H9 (cell line): ENCODE measurements at regions not wholly inside any gene's neighbourhood (a gene's known extent, or its start where the extent isn't known, plus 50 kb on each side); places are given as distances from the start of the nearest gene placed in this dataset.

Experiments used
- DNase-seq: peaks from one replicate; pipeline ENCODE4 v3.0.0-alpha.2; 2017
- H2AFZ ChIP-seq: one replicate; pipeline ENCODE4 v1.6.1; 2013; ENCODE audit warnings: mild to moderate bottlenecking, low read length, control low read depth, moderate library complexity
- H2AK5ac ChIP-seq: 2 replicates; pipeline ENCODE4 v1.6.1; 2013; ENCODE audit warnings: low read length, control low read depth, mixed read lengths; ENCODE audit not compliant: insufficient read length
- H2BK120ac ChIP-seq: one replicate; pipeline ENCODE4 v1.6.1; 2013; ENCODE audit warnings: low read depth, mild to moderate bottlenecking, low read length, control low read depth, inconsistent platforms; ENCODE audit not compliant: poor library complexity, severe bottlenecking
- H2BK12ac ChIP-seq: 2 replicates; pipeline ENCODE4 v1.6.1; 2013; ENCODE audit warnings: low read length, control low read depth, mixed read lengths, low read depth; ENCODE audit not compliant: insufficient read length
- H2BK15ac ChIP-seq: 2 replicates; pipeline ENCODE4 v1.6.1; 2013; ENCODE audit warnings: low read depth, low read length, control low read depth
- H2BK20ac ChIP-seq: one replicate; pipeline ENCODE4 v1.6.1; 2013; ENCODE audit warnings: low read depth, mild to moderate bottlenecking, low read length, control low read depth, inconsistent platforms; ENCODE audit not compliant: poor library complexity, severe bottlenecking
- H2BK5ac ChIP-seq: 2 replicates; pipeline ENCODE4 v1.6.1; 2013; ENCODE audit warnings: low read length, control low read depth, mixed read lengths; ENCODE audit not compliant: insufficient read length
- H3K14ac ChIP-seq: 2 replicates; pipeline ENCODE4 v1.6.1; 2013; ENCODE audit warnings: low read length, control low read depth; ENCODE audit not compliant: insufficient read depth
- H3K18ac ChIP-seq: 2 replicates; pipeline ENCODE4 v1.6.1; 2013; ENCODE audit warnings: low read depth, mild to moderate bottlenecking, mixed read lengths, low read length, control low read depth; ENCODE audit not compliant: insufficient read length
- H3K23ac ChIP-seq: 2 replicates; pipeline ENCODE4 v1.6.1; 2013; ENCODE audit warnings: low read length, control low read depth, mixed read lengths, low read depth; ENCODE audit not compliant: insufficient read length
- H3K23me2 ChIP-seq: 2 replicates; pipeline ENCODE4 v1.6.1; 2013; ENCODE audit warnings: low read depth, mild to moderate bottlenecking, mixed read lengths, low read length, control low read depth; ENCODE audit not compliant: insufficient read length, poor library complexity, severe bottlenecking
- H3K27ac ChIP-seq: 2 replicates; pipeline ENCODE4 v1.5.1; 2013; ENCODE audit warnings: low read length, control low read depth, mixed read lengths, low read depth; ENCODE audit not compliant: insufficient read length
- H3K27me3 ChIP-seq: 2 replicates; pipeline ENCODE4 v1.6.1; 2013; ENCODE audit warnings: low read length, control low read depth, inconsistent platforms; ENCODE audit not compliant: insufficient read depth
- H3K4ac ChIP-seq: 2 replicates; pipeline ENCODE4 v1.6.1; 2013; ENCODE audit warnings: low read depth, mild to moderate bottlenecking, control low read depth, inconsistent platforms, low read length, moderate library complexity
- H3K4me1 ChIP-seq: 2 replicates; pipeline ENCODE4 v1.6.1; 2013; ENCODE audit warnings: low read length, control low read depth, inconsistent platforms; ENCODE audit not compliant: insufficient read depth
- H3K4me2 ChIP-seq: 2 replicates; pipeline ENCODE4 v1.6.1; 2013; ENCODE audit warnings: low read length, control low read depth, mixed read lengths; ENCODE audit not compliant: insufficient read length, insufficient read depth
- H3K56ac ChIP-seq: 2 replicates; pipeline ENCODE4 v1.6.1; 2013; ENCODE audit warnings: low read depth, mild to moderate bottlenecking, mixed read lengths, low read length, control low read depth; ENCODE audit not compliant: insufficient read length
- H3K79me1 ChIP-seq: 2 replicates; pipeline ENCODE4 v1.6.1; 2013; ENCODE audit warnings: low read depth, mild to moderate bottlenecking, moderate library complexity, low read length, control low read depth, inconsistent platforms; ENCODE audit not compliant: insufficient read depth, poor library complexity, severe bottlenecking
- H3K79me2 ChIP-seq: 2 replicates; pipeline ENCODE4 v1.6.1; 2013; ENCODE audit warnings: low read length, control low read depth, inconsistent platforms; ENCODE audit not compliant: insufficient read depth
- H3K9ac ChIP-seq: 2 replicates; pipeline ENCODE4 v1.6.1; 2013; ENCODE audit warnings: low read length, control low read depth, mixed read lengths; ENCODE audit not compliant: insufficient read length; ENCODE audit errors: extremely low read depth
- H3K9me3 ChIP-seq: one replicate; pipeline ENCODE4 v1.6.1; 2013; ENCODE audit warnings: low read depth, low read length, inconsistent platforms; ENCODE audit not compliant: control insufficient read depth
- H3T11ph ChIP-seq: one replicate; pipeline ENCODE4 v1.6.1; 2013; ENCODE audit warnings: mild to moderate bottlenecking, low read length, control low read depth, inconsistent platforms
- H4K20me1 ChIP-seq: one replicate; pipeline ENCODE4 v1.6.1; 2013; ENCODE audit not compliant: control insufficient read depth, insufficient read length, insufficient read depth
- H4K5ac ChIP-seq: 2 replicates; pipeline ENCODE4 v1.6.1; 2013; ENCODE audit warnings: low read depth, mild to moderate bottlenecking, mixed read lengths, low read length, control low read depth; ENCODE audit not compliant: insufficient read length
- H4K8ac ChIP-seq: replicated peaks from 2 replicates; pipeline ENCODE4 v1.6.1; 2013; ENCODE audit warnings: low read length, control low read depth, mixed read lengths, low read depth; ENCODE audit not compliant: insufficient read length
- H4K91ac ChIP-seq: 2 replicates; pipeline ENCODE4 v1.6.1; 2013; ENCODE audit warnings: low read depth, mild to moderate bottlenecking, moderate library complexity, mixed read lengths, low read length, control low read depth; ENCODE audit not compliant: insufficient read length
- H3K27ac Mint-ChIP-seq, 3 experiments: 2 replicates in 2 of 3; 3 replicates in 1 of 3; pipeline ENCODE4 v1.8.0; 2020 to 2021; ENCODE audit warnings: mixed read lengths in 3 of 3, mild to moderate bottlenecking in 1 of 3, moderate library complexity in 1 of 3
- H3K27me3 Mint-ChIP-seq: 2 replicates; pipeline ENCODE4 v1.8.0; 2021; ENCODE audit warnings: low read depth, mild to moderate bottlenecking, moderate library complexity, mixed read lengths
- H3K36me3 Mint-ChIP-seq, 3 experiments: 2 replicates in 2 of 3; 3 replicates in 1 of 3; pipeline ENCODE4 v1.8.0; 2020 to 2021; ENCODE audit warnings: low read depth in 3 of 3, mixed read lengths in 3 of 3; ENCODE audit not compliant: insufficient read depth in 1 of 3
- H3K4me1 Mint-ChIP-seq, 2 experiments: 2 replicates each; pipeline ENCODE4 v1.8.0; 2020; ENCODE audit warnings: mixed read lengths in 2 of 2
- H3K4me3 Mint-ChIP-seq, 2 experiments: 2 replicates in 1 of 2; 3 replicates in 1 of 2; pipeline ENCODE4 v1.8.0; 2020 to 2021; ENCODE audit warnings: mild to moderate bottlenecking in 2 of 2, mixed read lengths in 2 of 2, moderate library complexity in 1 of 2
- H3K9me3 Mint-ChIP-seq, 2 experiments: 2 replicates in 1 of 2; 3 replicates in 1 of 2; pipeline ENCODE4 v1.8.0; 2020; ENCODE audit warnings: mild to moderate bottlenecking in 2 of 2, mixed read lengths in 2 of 2, moderate library complexity in 1 of 2
- WGBS: extraction: QIAGEN DNeasy Blood & Tissue Kit; methylation state at CpG from one replicate; pipeline ENCODE4 v1.1.7; 2013; ENCODE audit warnings: missing lambda C conversion rate, low lambda C conversion rate, mixed read lengths; ENCODE audit not compliant: insufficient read length; ENCODE audit errors: extremely low coverage; 5-methylcytosine and 5-hydroxymethylcytosine counted together
- TF ChIP-seq, protein P1 (sequence below): fragments of 200-600 bp; sonication (generic); conservative IDR thresholded peaks from 3 replicates; pipeline ENCODE4 v1.8.0; 2021; ENCODE audit warnings: antibody characterized with exemption, mild to moderate bottlenecking

DNA sequence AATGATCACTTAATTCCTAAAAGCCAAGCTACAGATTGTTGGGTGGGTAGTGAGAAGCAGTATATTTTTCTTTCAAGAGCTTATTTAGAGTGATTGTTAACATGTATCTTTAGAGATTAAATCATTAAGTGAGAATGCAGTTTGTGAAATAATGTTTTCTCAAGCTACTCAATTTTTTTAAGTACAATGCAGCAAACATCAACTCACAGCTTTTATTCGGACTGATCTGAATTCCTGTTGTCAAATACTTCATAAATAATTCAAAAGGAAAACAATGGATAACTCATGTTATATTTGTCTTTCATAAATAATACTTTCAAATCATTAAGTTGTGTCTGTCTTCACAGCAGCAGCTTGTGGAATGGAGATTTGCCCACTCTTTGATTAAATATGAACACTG lies 271.1 kb upstream of the DEPDC1 start:
- TF ChIP-seq, protein P1, sequence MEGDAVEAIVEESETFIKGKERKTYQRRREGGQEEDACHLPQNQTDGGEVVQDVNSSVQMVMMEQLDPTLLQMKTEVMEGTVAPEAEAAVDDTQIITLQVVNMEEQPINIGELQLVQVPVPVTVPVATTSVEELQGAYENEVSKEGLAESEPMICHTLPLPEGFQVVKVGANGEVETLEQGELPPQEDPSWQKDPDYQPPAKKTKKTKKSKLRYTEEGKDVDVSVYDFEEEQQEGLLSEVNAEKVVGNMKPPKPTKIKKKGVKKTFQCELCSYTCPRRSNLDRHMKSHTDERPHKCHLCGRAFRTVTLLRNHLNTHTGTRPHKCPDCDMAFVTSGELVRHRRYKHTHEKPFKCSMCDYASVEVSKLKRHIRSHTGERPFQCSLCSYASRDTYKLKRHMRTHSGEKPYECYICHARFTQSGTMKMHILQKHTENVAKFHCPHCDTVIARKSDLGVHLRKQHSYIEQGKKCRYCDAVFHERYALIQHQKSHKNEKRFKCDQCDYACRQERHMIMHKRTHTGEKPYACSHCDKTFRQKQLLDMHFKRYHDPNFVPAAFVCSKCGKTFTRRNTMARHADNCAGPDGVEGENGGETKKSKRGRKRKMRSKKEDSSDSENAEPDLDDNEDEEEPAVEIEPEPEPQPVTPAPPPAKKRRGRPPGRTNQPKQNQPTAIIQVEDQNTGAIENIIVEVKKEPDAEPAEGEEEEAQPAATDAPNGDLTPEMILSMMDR: no peak
- Histone ChIP-seq H4K8ac (no peak overlapping the region), H3K27me3 (no peaks in the 10 kb centered on the region), H3K4ac (no peak overlapping the region), H2BK15ac (no peak overlapping the region), H3K27ac (no peak overlapping the region), H4K5ac (no peak overlapping the region), H4K91ac (no peak overlapping the region), H3K14ac (no peak overlapping the region), H4K20me1 (no peaks in the 10 kb centered on the region), H2BK120ac (no peak overlapping the region), H3K4me1 (no peaks in the 10 kb centered on the region), H2BK12ac (no peak overlapping the region), H3K23me2 (no peaks in the 10 kb centered on the region), H2BK5ac (no peak overlapping the region), H3K4me2 (no peak overlapping the region), H3K9me3 (no peaks in the 10 kb centered on the region), H3K56ac (no peak overlapping the region), H3K79me1 (no peaks in the 10 kb centered on the region), H2AK5ac (no peak overlapping the region), H3K23ac (no peak overlapping the region), H3T11ph (no peak overlapping the region), H3K79me2 (no peaks in the 10 kb centered on the region), H2AFZ (no peak overlapping the region), H2BK20ac (no peak overlapping the region), H3K9ac (no peak overlapping the region), H3K18ac (no peak overlapping the region)
- H3K9me3 Mint-ChIP-seq: peaks cover 15 to 19% of the 10 kb centered on the region in 2 experiments; a peak in 4 of 5 replicates
- H3K36me3 Mint-ChIP-seq: 0 out of 7 replicates have a peak, but pooled peaks cover 0 to 2% (median 0%) of the 10 kb centered on the region in 3 experiments
- H3K27me3 Mint-ChIP-seq: no peaks in the 10 kb centered on the region
- H3K4me1 Mint-ChIP-seq: 0 out of 4 replicates have a peak, but pooled peaks cover 0 to 3% of the 10 kb centered on the region in 2 experiments
- no peak overlapping the region for H3K27ac Mint-ChIP-seq
- DNase-seq: no peak
- H3K4me3 Mint-ChIP-seq: no peak overlapping the region
- no CpG with 5 or more reads among the region's 1 CpG for WGBS
